ENCODE measurements at regions not wholly inside any gene's neighbourhood (a gene's known extent, or its start where the extent isn't known, plus 50 kb on each side); places are given as distances from the start of the nearest gene placed in this dataset.

- TF ChIP-seq REST (IDR thresholded peaks at IDR 0.05; ENCODE audit: unreplicated experiment), result no peak
- no peak for TF ChIP-seq EZH2phosphoT487 (IDR thresholded peaks at IDR 0.05; ENCODE audit: unreplicated experiment)
- no peak for TF ChIP-seq STAT1 (IDR thresholded peaks at IDR 0.05; ENCODE audit: unreplicated experiment)
- no peak for TF ChIP-seq POLR2AphosphoS5 (IDR thresholded peaks at IDR 0.05; ENCODE audit: low read depth)
- TF ChIP-seq ETS1 (IDR thresholded peaks at IDR 0.05), result no peak
- no peak for TF ChIP-seq EZH2 (IDR thresholded peaks at IDR 0.05; ENCODE audit: low read depth, unreplicated experiment)
These were observed 79.5 kb upstream of the PAK5 start (continued) for GRCh38 chr20:9918348-9918747.

- Mint-ChIP-seq H3K27me3 (ENCODE audit: insufficient read depth, low read depth, poor library complexity) (no peaks in the 10 kb centered on the region), H3K27ac (no peak overlapping the region), H3K4me3 (no peak overlapping the region), H3K9me3 (no peaks in the 10 kb centered on the region), H3K36me3 (ENCODE audit: low read depth) (no peaks in the 10 kb centered on the region), H3K4me1 (no peaks in the 10 kb centered on the region)
- Histone ChIP-seq H3K4me1 (ENCODE audit: insufficient read depth) (no peaks in the 10 kb centered on the region), H3K27ac (ENCODE audit: low read depth) (no peak overlapping the region), H3K4me2 (no peak overlapping the region), H4K20me1 (replicated peaks; ENCODE audit: insufficient read depth) (no peaks in the 10 kb centered on the region), H3K36me3 (ENCODE audit: insufficient read depth) (no peaks in the 10 kb centered on the region), H3K79me2 (replicated peaks; ENCODE audit: insufficient read depth) (no peaks in the 10 kb centered on the region), H3K9me2 (ENCODE audit: insufficient read depth) (no peaks in the 10 kb centered on the region), H3K27me3 (ENCODE audit: insufficient read depth) (no peaks in the 10 kb centered on the region), H2AFZ (no peak overlapping the region), H3F3A (replicated peaks; ENCODE audit: low read depth) (no peaks in the 10 kb centered on the region), H3K4me3 (no peak overlapping the region)
- ATAC-seq (no peak), DNase-seq (ENCODE audit: low spot score) (no peak)
- TF ChIP-seq NANOG (IDR thresholded peaks at IDR 0.05; ENCODE audit: borderline replicate concordance) (no peak), REST (IDR thresholded peaks at IDR 0.05; ENCODE audit: unreplicated experiment) (no peak), EZH2phosphoT487 (IDR thresholded peaks at IDR 0.05; ENCODE audit: unreplicated experiment) (no peak), POLR2AphosphoS5 (IDR thresholded peaks at IDR 0.05; ENCODE audit: low read depth) (no peak), ZNF331 (CRISPR knock-in tag; IDR thresholded peaks at IDR 0.05; ENCODE audit: low read depth) (no peak), EZH2 (IDR thresholded peaks at IDR 0.05; ENCODE audit: low read depth, unreplicated experiment) (no peak), CTCF (conservative IDR thresholded peaks at IDR 0.05; ENCODE audit: low read depth in 2 of 2) (no peak), STAT1 (IDR thresholded peaks at IDR 0.05; ENCODE audit: unreplicated experiment) (no peak), ZNF114 (CRISPR knock-in tag; IDR thresholded peaks at IDR 0.05) (no peak), JUNB (IDR thresholded peaks at IDR 0.05; ENCODE audit: unreplicated experiment) (no peak)
These were observed 77.9 kb upstream of the PAK5 start for GRCh38 chr20:9916761-9917160.
